ENCODE measurements at regions not wholly inside any gene's neighbourhood (a gene's known extent, or its start where the extent isn't known, plus 50 kb on each side); places are given as distances from the start of the nearest gene placed in this dataset.
A peak's percentile ranks its signal among the peaks of the same experiment; 100 is the strongest.
"Not testable (repeated sequence)": the region's sequence is repeated elsewhere in the genome, so short reads cannot be mapped to it uniquely, and the experiment has no call there.

- TF ChIP-seq, protein P1, sequence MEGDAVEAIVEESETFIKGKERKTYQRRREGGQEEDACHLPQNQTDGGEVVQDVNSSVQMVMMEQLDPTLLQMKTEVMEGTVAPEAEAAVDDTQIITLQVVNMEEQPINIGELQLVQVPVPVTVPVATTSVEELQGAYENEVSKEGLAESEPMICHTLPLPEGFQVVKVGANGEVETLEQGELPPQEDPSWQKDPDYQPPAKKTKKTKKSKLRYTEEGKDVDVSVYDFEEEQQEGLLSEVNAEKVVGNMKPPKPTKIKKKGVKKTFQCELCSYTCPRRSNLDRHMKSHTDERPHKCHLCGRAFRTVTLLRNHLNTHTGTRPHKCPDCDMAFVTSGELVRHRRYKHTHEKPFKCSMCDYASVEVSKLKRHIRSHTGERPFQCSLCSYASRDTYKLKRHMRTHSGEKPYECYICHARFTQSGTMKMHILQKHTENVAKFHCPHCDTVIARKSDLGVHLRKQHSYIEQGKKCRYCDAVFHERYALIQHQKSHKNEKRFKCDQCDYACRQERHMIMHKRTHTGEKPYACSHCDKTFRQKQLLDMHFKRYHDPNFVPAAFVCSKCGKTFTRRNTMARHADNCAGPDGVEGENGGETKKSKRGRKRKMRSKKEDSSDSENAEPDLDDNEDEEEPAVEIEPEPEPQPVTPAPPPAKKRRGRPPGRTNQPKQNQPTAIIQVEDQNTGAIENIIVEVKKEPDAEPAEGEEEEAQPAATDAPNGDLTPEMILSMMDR (conservative IDR thresholded peaks at IDR 0.05; ENCODE audit: low read depth in 2 of 2): peak in 1 of 2 experiments; percentile 44; a peak in 3 of 4 replicates
- not testable (repeated sequence) for TF ChIP-seq EZH2phosphoT487 (IDR thresholded peaks at IDR 0.05; ENCODE audit: unreplicated experiment); EZH2 (IDR thresholded peaks at IDR 0.05; ENCODE audit: low read depth, unreplicated experiment); POLR2AphosphoS5 (IDR thresholded peaks at IDR 0.05; ENCODE audit: low read depth); REST (IDR thresholded peaks at IDR 0.05; ENCODE audit: unreplicated experiment); ZNF462 (CRISPR knock-in tag; IDR thresholded peaks at IDR 0.05)
Observed at GRCh38 chr5:110005907-110006562, 316.3 kb downstream of the MAN2A1 start.

All from GM23338 (cell line).